Astrocyte (in vitro differentiated cells and primary cell): ENCODE measurements at regions not wholly inside any gene's neighbourhood (a gene's known extent, or its start where the extent isn't known, plus 50 kb on each side); places are given as distances from the start of the nearest gene placed in this dataset.

Experiments
- CTCF ChIP-seq: IDR thresholded peaks from 2 replicates; pipeline ENCODE4 v1.5.1; 2011; ENCODE audit warnings: low read depth, mild to moderate bottlenecking, inconsistent platforms, low read length, moderate library complexity; ENCODE audit not compliant: insufficient read depth
- EZH2 ChIP-seq: IDR thresholded peaks from 2 replicates; pipeline ENCODE4 v1.6.1; 2012; ENCODE audit warnings: mild to moderate bottlenecking, low read length, inconsistent platforms; ENCODE audit not compliant: insufficient read depth

- no peak for TF ChIP-seq EZH2
- TF ChIP-seq CTCF = no peak
Observed at GRCh38 chr9:16182784-16183183, 629.9 kb downstream of the CCDC171 start.
